ENCODE measurements at regions not wholly inside any gene's neighbourhood (a gene's known extent, or its start where the extent isn't known, plus 50 kb on each side); places are given as distances from the start of the nearest gene placed in this dataset.
"Not testable (repeated sequence)": the region's sequence is repeated elsewhere in the genome, so short reads cannot be mapped to it uniquely, and the experiment has no call there.

DNA sequence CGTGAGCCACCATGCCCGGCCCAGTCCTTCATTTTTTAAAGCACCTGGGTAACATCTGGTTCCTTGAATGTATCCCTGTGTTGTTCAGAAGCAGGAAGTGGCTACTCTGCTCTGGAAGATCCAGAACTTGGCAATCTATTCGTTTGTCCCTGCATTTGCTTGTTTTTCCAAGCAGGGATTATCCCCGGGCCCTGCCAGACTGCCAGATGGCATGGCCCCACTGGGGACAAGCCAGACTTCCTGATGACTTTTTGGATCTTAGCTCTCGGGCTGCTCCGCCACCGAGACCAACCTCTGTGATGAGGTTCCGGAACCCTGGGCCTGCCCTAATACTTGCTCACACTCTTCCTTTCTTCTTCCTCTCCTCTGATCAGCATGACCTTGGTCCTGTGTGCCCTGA, 496.7 kb downstream of the TYW1 start:
- H3K4me3 Mint-ChIP-seq = no peak overlapping the region
- no peak for ATAC-seq
- H3K4me1 ChIP-seq (ENCODE audit: control insufficient read depth, insufficient read depth, low read length) = no peaks in the 10 kb centered on the region
- WGBS (ENCODE audit: insufficient coverage) = 85% methylated on average over 8 of the region's 8 CpGs
- no peak overlapping the region for H3K27ac Mint-ChIP-seq
- intact Hi-C loops (cut with micrococcal nuclease) = no loop called here
- no peaks in the 10 kb centered on the region for H3K36me3 Mint-ChIP-seq
- DNase-seq = no peak
- no peaks in the 10 kb centered on the region for H3K36me3 ChIP-seq (ENCODE audit: control insufficient read depth, insufficient read depth, low read length)
- H3K9me3 ChIP-seq (ENCODE audit: control insufficient read depth, insufficient read depth, low read length) = no peaks in the 10 kb centered on the region
- H3K27me3 Mint-ChIP-seq (ENCODE audit: low read depth in 2 of 2) = no peaks in the 10 kb centered on the region
- no peaks in the 10 kb centered on the region for H3K27me3 ChIP-seq (ENCODE audit: control insufficient read depth, insufficient read depth, low read length)
- H3K9me3 Mint-ChIP-seq = peaks cover 3 to 10% of the 10 kb centered on the region in 2 donors
- no peak overlapping the region for H3K27ac ChIP-seq (ENCODE audit: low read length)
- H3K4me1 Mint-ChIP-seq = no peaks in the 10 kb centered on the region
- H3K4me3 ChIP-seq (ENCODE audit: low read length) = no peak overlapping the region
- TF ChIP-seq, protein P1, sequence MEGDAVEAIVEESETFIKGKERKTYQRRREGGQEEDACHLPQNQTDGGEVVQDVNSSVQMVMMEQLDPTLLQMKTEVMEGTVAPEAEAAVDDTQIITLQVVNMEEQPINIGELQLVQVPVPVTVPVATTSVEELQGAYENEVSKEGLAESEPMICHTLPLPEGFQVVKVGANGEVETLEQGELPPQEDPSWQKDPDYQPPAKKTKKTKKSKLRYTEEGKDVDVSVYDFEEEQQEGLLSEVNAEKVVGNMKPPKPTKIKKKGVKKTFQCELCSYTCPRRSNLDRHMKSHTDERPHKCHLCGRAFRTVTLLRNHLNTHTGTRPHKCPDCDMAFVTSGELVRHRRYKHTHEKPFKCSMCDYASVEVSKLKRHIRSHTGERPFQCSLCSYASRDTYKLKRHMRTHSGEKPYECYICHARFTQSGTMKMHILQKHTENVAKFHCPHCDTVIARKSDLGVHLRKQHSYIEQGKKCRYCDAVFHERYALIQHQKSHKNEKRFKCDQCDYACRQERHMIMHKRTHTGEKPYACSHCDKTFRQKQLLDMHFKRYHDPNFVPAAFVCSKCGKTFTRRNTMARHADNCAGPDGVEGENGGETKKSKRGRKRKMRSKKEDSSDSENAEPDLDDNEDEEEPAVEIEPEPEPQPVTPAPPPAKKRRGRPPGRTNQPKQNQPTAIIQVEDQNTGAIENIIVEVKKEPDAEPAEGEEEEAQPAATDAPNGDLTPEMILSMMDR (IDR thresholded peaks at IDR 0.05) = no peak

DNA sequence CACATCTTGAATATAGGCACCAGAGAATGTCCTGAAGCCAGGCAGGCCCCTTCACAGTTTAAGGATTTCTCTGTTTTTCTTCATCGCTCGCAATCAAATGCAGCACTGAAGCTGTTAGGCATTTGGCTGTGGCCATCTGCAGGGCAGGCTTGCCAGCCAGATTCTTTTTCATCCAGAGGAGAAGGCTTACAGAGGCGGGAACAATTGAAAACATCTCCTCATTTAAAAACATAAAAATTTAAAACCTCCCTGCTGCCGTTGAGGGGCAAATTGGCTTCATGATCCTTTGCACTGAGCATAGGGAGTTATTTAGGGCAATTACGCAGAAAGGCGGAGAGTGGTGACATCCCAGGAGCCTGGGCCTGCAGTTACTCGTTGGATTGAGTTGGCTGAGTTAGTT, 500.0 kb downstream of the TYW1 start:
- no peaks in the 10 kb centered on the region for H3K4me1 Mint-ChIP-seq
- H3K9me3 Mint-ChIP-seq = peaks cover 3 to 10% of the 10 kb centered on the region in 2 donors
- H3K4me3 ChIP-seq (ENCODE audit: low read length) = no peak overlapping the region
- TF ChIP-seq, protein P1 (IDR thresholded peaks at IDR 0.05) = no peak
- H3K4me3 Mint-ChIP-seq = no peak overlapping the region
- H3K27ac ChIP-seq (ENCODE audit: low read length) = no peak overlapping the region
- no peak overlapping the region for H3K27ac Mint-ChIP-seq
- 82% methylated on average over 7 of the region's 7 CpGs for WGBS (ENCODE audit: insufficient coverage)
- H3K27me3 ChIP-seq (ENCODE audit: control insufficient read depth, insufficient read depth, low read length) = no peaks in the 10 kb centered on the region
- H3K36me3 ChIP-seq (ENCODE audit: control insufficient read depth, insufficient read depth, low read length) = no peaks in the 10 kb centered on the region
- H3K4me1 ChIP-seq (ENCODE audit: control insufficient read depth, insufficient read depth, low read length) = no peaks in the 10 kb centered on the region
- no peaks in the 10 kb centered on the region for H3K9me3 ChIP-seq (ENCODE audit: control insufficient read depth, insufficient read depth, low read length)
- ATAC-seq (no peak), DNase-seq (no peak)
- H3K27me3 Mint-ChIP-seq (ENCODE audit: low read depth in 2 of 2) = no peaks in the 10 kb centered on the region
- no peaks in the 10 kb centered on the region for H3K36me3 Mint-ChIP-seq
- intact Hi-C loops (cut with micrococcal nuclease) = no loop called here

DNA sequence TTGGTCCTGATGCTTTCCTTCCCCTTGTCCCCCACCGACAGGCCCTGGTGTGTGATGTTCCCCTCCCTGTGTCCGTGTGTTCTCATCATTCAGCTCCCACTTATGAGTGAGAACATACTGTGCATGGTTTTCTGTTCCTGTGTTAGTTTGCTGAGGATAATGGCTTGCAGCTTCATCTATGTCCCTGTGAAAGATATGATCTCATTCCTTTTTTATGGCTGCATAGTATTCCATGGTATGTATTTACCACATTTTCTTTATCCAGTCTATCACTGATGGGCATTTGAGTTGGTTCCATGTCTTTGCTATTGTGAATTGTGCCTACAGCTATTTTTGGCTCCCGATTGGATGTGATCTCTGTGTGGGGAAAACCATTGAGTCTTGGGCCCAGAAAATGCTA, 501.3 kb downstream of the TYW1 start:
- H3K36me3 Mint-ChIP-seq; intact Hi-C loops (cut with micrococcal nuclease); H3K4me3 ChIP-seq (ENCODE audit: low read length); ATAC-seq; H3K4me1 ChIP-seq (ENCODE audit: control insufficient read depth, insufficient read depth, low read length); H3K27me3 ChIP-seq (ENCODE audit: control insufficient read depth, insufficient read depth, low read length); DNase-seq; H3K27ac ChIP-seq (ENCODE audit: low read length); H3K27ac Mint-ChIP-seq; H3K36me3 ChIP-seq (ENCODE audit: control insufficient read depth, insufficient read depth, low read length); H3K4me1 Mint-ChIP-seq; H3K9me3 ChIP-seq (ENCODE audit: control insufficient read depth, insufficient read depth, low read length); H3K27me3 Mint-ChIP-seq (ENCODE audit: low read depth in 2 of 2); H3K9me3 Mint-ChIP-seq; H3K4me3 Mint-ChIP-seq: not testable (repeated sequence)
- 94% methylated on average over 3 of the region's 3 CpGs for WGBS (ENCODE audit: insufficient coverage)

DNA sequence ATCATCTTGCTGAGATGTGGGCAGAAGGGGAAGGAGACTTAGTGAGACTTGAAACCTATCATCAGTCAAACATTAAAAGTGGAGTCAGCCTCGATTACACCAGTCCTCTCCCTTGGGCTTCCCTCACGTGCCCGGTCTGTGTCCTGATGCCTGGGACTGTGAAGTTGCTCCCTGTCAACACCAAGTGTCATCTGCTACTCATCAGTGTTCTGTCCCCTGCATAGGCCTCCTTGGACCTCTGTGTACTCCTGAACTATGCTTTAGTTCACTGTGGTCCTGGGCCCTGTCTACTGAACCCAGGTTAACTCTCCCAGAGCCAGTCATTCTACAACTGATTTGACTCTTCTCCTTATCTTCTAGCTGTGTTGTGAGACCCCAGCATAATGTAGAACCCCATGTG, 506.3 kb downstream of the TYW1 start:
- Histone ChIP-seq H3K27me3 (ENCODE audit: control insufficient read depth, insufficient read depth, low read length) (no peaks in the 10 kb centered on the region), H3K27ac (ENCODE audit: low read length) (no peak overlapping the region), H3K4me1 (ENCODE audit: control insufficient read depth, insufficient read depth, low read length) (no peaks in the 10 kb centered on the region), H3K9me3 (ENCODE audit: control insufficient read depth, insufficient read depth, low read length) (no peaks in the 10 kb centered on the region), H3K4me3 (ENCODE audit: low read length) (no peak overlapping the region), H3K36me3 (ENCODE audit: control insufficient read depth, insufficient read depth, low read length) (no peaks in the 10 kb centered on the region)
- Mint-ChIP-seq H3K27me3 (ENCODE audit: low read depth in 2 of 2) (no peaks in the 10 kb centered on the region), H3K36me3 (no peaks in the 10 kb centered on the region), H3K4me3 (no peak overlapping the region), H3K27ac (no peak overlapping the region), H3K4me1 (no peaks in the 10 kb centered on the region), H3K9me3 (peaks cover 2 to 4% of the 10 kb centered on the region in 2 donors)
- 63% methylated on average over 3 of the region's 3 CpGs for WGBS (ENCODE audit: insufficient coverage)
- DNase-seq (no peak), ATAC-seq (no peak)
- TF ChIP-seq, protein P1 (IDR thresholded peaks at IDR 0.05) = no peak
- intact Hi-C loops (cut with micrococcal nuclease) = no loop called here

Measured in natural killer cell (primary cell).